Gastroesophageal sphincter (tissue), 3 donors: ENCODE measurements at regions not wholly inside any gene's neighbourhood (a gene's known extent, or its start where the extent isn't known, plus 50 kb on each side); places are given as distances from the start of the nearest gene placed in this dataset.

ENCODE experiments used
- CTCF ChIP-seq, 4 experiments: fragments of 200-600 bp in 2 of 4; fragments of 450-650 bp in 2 of 4; sonication (generic) in 1 of 4; IDR thresholded peaks; one replicate each; pipeline ENCODE4 v1.5.1; 2017 to 2019; ENCODE audit warnings: antibody characterized with exemption in 4 of 4, mild to moderate bottlenecking in 2 of 4, moderate library complexity in 2 of 4
- EP300 ChIP-seq: sonication (generic); formaldehyde crosslinking; IDR thresholded peaks from one replicate; pipeline ENCODE4 v1.6.1; 2017; ENCODE audit warnings: antibody characterized with exemption, mild to moderate bottlenecking
- POLR2AphosphoS5 ChIP-seq: sonication (generic); formaldehyde crosslinking; IDR thresholded peaks from one replicate; pipeline ENCODE4 v1.6.1; 2017; ENCODE audit warnings: antibody characterized with exemption

DNA sequence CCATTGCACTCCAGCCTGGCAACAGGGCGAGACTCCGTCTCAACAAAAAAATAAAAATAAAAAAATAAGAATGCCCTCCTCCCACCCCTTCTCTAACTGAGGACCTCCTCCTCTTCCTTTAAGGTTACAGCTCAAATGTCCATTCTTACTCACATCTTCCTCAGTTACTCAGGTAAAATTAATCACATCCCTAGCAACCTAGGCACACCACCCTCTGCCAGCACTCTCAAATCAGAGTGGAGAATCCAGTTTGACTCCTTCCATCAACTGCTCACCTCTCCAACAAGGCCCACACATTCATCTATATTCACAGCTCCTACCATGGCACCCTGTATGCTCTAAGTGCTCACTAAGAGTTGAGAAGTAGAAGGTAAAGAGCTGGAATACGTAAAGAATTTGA, 254.3 kb downstream of the ZEB2 start:
- TF ChIP-seq CTCF (IDR thresholded peaks at IDR 0.05) (no peak), POLR2AphosphoS5 (no peak), EP300 (no peak)
